ENCODE measurements at regions not wholly inside any gene's neighbourhood (a gene's known extent, or its start where the extent isn't known, plus 50 kb on each side); places are given as distances from the start of the nearest gene placed in this dataset.

DNA sequence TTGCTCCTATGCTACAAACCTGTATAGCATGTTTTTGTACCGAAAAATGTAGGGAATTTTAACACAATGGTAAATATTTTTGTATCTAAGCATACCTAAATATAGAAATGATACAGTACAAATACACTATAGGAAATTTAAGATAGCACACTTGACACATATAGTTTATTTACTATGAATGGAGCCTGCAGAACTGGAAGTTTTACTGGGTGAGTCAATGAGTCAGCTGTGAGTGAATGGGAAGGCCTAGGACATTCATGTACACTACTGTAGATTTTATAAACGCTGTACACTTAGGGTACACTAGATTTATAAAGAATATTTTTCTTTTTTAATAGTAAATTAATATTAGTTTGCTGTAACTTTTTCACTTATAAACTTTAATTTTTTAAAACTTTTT, 707.7 kb upstream of the EPHA6 start:
- TF ChIP-seq EZH2 (IDR thresholded peaks at IDR 0.05; ENCODE audit: insufficient read depth, low read length): no peak
- TF ChIP-seq, protein P1, sequence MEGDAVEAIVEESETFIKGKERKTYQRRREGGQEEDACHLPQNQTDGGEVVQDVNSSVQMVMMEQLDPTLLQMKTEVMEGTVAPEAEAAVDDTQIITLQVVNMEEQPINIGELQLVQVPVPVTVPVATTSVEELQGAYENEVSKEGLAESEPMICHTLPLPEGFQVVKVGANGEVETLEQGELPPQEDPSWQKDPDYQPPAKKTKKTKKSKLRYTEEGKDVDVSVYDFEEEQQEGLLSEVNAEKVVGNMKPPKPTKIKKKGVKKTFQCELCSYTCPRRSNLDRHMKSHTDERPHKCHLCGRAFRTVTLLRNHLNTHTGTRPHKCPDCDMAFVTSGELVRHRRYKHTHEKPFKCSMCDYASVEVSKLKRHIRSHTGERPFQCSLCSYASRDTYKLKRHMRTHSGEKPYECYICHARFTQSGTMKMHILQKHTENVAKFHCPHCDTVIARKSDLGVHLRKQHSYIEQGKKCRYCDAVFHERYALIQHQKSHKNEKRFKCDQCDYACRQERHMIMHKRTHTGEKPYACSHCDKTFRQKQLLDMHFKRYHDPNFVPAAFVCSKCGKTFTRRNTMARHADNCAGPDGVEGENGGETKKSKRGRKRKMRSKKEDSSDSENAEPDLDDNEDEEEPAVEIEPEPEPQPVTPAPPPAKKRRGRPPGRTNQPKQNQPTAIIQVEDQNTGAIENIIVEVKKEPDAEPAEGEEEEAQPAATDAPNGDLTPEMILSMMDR (IDR thresholded peaks at IDR 0.05; ENCODE audit: insufficient read depth, low read depth, low read length): no peak

Measured in astrocyte (in vitro differentiated cells and primary cell).